Liver (tissue), 8 donors: ENCODE measurements at regions not wholly inside any gene's neighbourhood (a gene's known extent, or its start where the extent isn't known, plus 50 kb on each side); places are given as distances from the start of the nearest gene placed in this dataset.

Experiments
- DNase-seq: peaks from one replicate; pipeline ENCODE4 v3.0.0-alpha.2; 2017; ENCODE audit warnings: low spot score
- H3K27ac ChIP-seq, 2 donors: one replicate each; pipeline ENCODE4 v1.7.0; 2013; ENCODE audit warnings: inconsistent platforms in 2 of 2, low read length in 2 of 2, control low read depth in 1 of 2, low read depth in 1 of 2, mild to moderate bottlenecking in 1 of 2
- H3K27me3 ChIP-seq, 4 donors: one replicate each; pipeline versions ENCODE4 v1.6.1 to v1.7.0; 2013; ENCODE audit warnings: low read length in 3 of 4, inconsistent platforms in 1 of 4, mild to moderate bottlenecking in 1 of 4, moderate library complexity in 1 of 4; ENCODE audit not compliant: control insufficient read depth in 4 of 4, insufficient read depth in 4 of 4
- H3K36me3 ChIP-seq, 4 donors: one replicate each; pipeline versions ENCODE4 v1.6.1 to v1.7.0; 2013; ENCODE audit warnings: low read length in 3 of 4, mild to moderate bottlenecking in 3 of 4, low read depth in 1 of 4, moderate library complexity in 1 of 4; ENCODE audit not compliant: control insufficient read depth in 4 of 4, insufficient read depth in 3 of 4
- H3K4me1 ChIP-seq, 4 donors: one replicate each; pipeline versions ENCODE4 v1.6.1 to v1.7.0; 2013; ENCODE audit warnings: low read length in 3 of 4, mild to moderate bottlenecking in 3 of 4, moderate library complexity in 1 of 4; ENCODE audit not compliant: control insufficient read depth in 4 of 4, insufficient read depth in 4 of 4
- H3K4me3 ChIP-seq, 3 donors: one replicate each; pipeline versions ENCODE4 v1.6.1 to v1.7.0; 2013; ENCODE audit warnings: low read length in 3 of 3, control low read depth in 1 of 3, low read depth in 1 of 3, mild to moderate bottlenecking in 1 of 3
- H3K9ac ChIP-seq, 2 donors: one replicate each; pipeline ENCODE4 v1.7.0; 2013; ENCODE audit warnings: low read length in 2 of 2, mild to moderate bottlenecking in 2 of 2, moderate library complexity in 2 of 2, control low read depth in 1 of 2, low read depth in 1 of 2
- H3K9me3 ChIP-seq, 4 donors: one replicate each; pipeline versions ENCODE4 v1.6.1 to v1.7.0; 2013; ENCODE audit warnings: low read length in 3 of 4; ENCODE audit not compliant: control insufficient read depth in 4 of 4
- EGR1 ChIP-seq, 2 donors: IDR thresholded peaks; 2 replicates each; pipeline ENCODE4 v1.6.1; 2016 to 2018; ENCODE audit warnings: antibody characterized with exemption in 2 of 2, low read depth in 2 of 2
- FOXA1 ChIP-seq: IDR thresholded peaks from 2 replicates; pipeline ENCODE4 v1.6.1; 2016; ENCODE audit warnings: antibody characterized with exemption
- FOXA2 ChIP-seq: IDR thresholded peaks from 2 replicates; pipeline ENCODE4 v1.6.1; 2016; ENCODE audit warnings: antibody characterized with exemption
- GABPA ChIP-seq, 2 donors: IDR thresholded peaks in 1 of 2; conservative IDR thresholded peaks in 1 of 2; 2 replicates each; pipeline ENCODE4 v1.6.1; 2016; ENCODE audit warnings: antibody characterized with exemption in 2 of 2, mild to moderate bottlenecking in 1 of 2, moderate library complexity in 1 of 2
- HNF4A ChIP-seq, 2 donors: conservative IDR thresholded peaks; 2 replicates each; pipeline ENCODE4 v1.6.1; 2016; ENCODE audit warnings: antibody characterized with exemption in 2 of 2, mild to moderate bottlenecking in 2 of 2
- HNF4G ChIP-seq: IDR thresholded peaks from 2 replicates; pipeline ENCODE4 v1.6.1; 2016; ENCODE audit warnings: antibody characterized with exemption
- JUND ChIP-seq, 2 donors: IDR thresholded peaks; 2 replicates each; pipeline ENCODE4 v1.6.1; 2016; ENCODE audit warnings: antibody characterized with exemption in 2 of 2
- NR2F2 ChIP-seq: IDR thresholded peaks from 2 replicates; pipeline ENCODE4 v1.6.1; 2016; ENCODE audit warnings: antibody characterized with exemption
- RAD21 ChIP-seq, 2 donors: IDR thresholded peaks; 2 replicates each; pipeline ENCODE4 v1.6.1; 2016; ENCODE audit warnings: antibody characterized with exemption in 2 of 2, mild to moderate bottlenecking in 2 of 2
- RXRA ChIP-seq, 2 donors: IDR thresholded peaks; 2 replicates each; pipeline ENCODE4 v1.6.1; 2017 to 2018; ENCODE audit warnings: antibody characterized with exemption in 2 of 2, mild to moderate bottlenecking in 1 of 2
- SP1 ChIP-seq: IDR thresholded peaks from 2 replicates; pipeline ENCODE4 v1.6.1; 2018; ENCODE audit warnings: antibody characterized with exemption, mild to moderate bottlenecking
- TAF1 ChIP-seq: conservative IDR thresholded peaks from 2 replicates; pipeline ENCODE4 v1.6.1; 2016; ENCODE audit warnings: antibody characterized with exemption, mild to moderate bottlenecking
- YY1 ChIP-seq: IDR thresholded peaks from 2 replicates; pipeline ENCODE4 v1.6.1; 2016; ENCODE audit warnings: antibody characterized with exemption, mild to moderate bottlenecking
- WGBS: extraction: QIAGEN DNeasy Blood & Tissue Kit; methylation state at CpG from one replicate; pipeline ENCODE4 v1.1.7; 2013; 5-methylcytosine and 5-hydroxymethylcytosine counted together
- TF ChIP-seq, protein P1 (sequence below): fragments of 150-350 bp; IDR thresholded peaks from 2 replicates; pipeline ENCODE4 v1.5.1; 2017; ENCODE audit warnings: improper control_type of control experiment, low read depth, low read length; ENCODE audit not compliant: missing input control
- TF ChIP-seq, protein P2 (sequence below): IDR thresholded peaks from 2 replicates; pipeline ENCODE4 v1.6.1; 2016; ENCODE audit warnings: antibody characterized with exemption, mild to moderate bottlenecking
- TF ChIP-seq, protein P3 (sequence below): IDR thresholded peaks from 2 replicates; pipeline ENCODE4 v1.6.1; 2016; ENCODE audit warnings: antibody characterized with exemption
- TF ChIP-seq, protein P4 (sequence below): IDR thresholded peaks from 2 replicates; pipeline ENCODE4 v1.6.1; 2016; ENCODE audit warnings: antibody characterized with exemption
- TF ChIP-seq, protein P5 (sequence below): IDR thresholded peaks from 2 replicates; pipeline ENCODE4 v1.6.1; 2016; ENCODE audit warnings: antibody characterized with exemption
- donor health status: healthy.
- donor health status: healthy.
- donor health status: healthy.
- donor health status: healthy.
- donor health status: healthy.

DNA sequence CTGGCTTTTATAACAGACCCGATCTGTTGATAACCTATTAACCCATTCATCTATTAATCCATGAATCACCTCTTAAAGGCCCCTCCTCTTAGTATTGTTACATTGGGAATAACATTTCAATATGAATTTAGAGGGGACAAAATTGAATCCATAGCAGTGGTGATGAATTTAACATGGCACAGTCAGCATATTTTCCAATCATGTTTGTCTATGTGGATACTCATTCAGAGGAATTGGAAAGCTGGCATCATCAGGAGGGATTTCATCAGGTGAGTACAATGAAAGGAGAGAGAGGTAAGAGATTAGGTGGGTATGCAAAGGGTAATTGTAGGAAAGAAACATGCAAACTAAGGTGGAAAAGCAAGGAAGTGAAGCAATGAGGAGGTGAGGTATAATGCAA lies 59.6 kb upstream of the FOXN2 start:
- no peak overlapping the region for H3K9ac ChIP-seq
- no peaks in the 10 kb centered on the region for H3K36me3 ChIP-seq
- no peaks in the 10 kb centered on the region for H3K27me3 ChIP-seq
- no peak for TF ChIP-seq HNF4A (conservative IDR thresholded peaks at IDR 0.05)
- TF ChIP-seq, protein P1, sequence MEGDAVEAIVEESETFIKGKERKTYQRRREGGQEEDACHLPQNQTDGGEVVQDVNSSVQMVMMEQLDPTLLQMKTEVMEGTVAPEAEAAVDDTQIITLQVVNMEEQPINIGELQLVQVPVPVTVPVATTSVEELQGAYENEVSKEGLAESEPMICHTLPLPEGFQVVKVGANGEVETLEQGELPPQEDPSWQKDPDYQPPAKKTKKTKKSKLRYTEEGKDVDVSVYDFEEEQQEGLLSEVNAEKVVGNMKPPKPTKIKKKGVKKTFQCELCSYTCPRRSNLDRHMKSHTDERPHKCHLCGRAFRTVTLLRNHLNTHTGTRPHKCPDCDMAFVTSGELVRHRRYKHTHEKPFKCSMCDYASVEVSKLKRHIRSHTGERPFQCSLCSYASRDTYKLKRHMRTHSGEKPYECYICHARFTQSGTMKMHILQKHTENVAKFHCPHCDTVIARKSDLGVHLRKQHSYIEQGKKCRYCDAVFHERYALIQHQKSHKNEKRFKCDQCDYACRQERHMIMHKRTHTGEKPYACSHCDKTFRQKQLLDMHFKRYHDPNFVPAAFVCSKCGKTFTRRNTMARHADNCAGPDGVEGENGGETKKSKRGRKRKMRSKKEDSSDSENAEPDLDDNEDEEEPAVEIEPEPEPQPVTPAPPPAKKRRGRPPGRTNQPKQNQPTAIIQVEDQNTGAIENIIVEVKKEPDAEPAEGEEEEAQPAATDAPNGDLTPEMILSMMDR, result no peak
- TF ChIP-seq, protein P2, sequence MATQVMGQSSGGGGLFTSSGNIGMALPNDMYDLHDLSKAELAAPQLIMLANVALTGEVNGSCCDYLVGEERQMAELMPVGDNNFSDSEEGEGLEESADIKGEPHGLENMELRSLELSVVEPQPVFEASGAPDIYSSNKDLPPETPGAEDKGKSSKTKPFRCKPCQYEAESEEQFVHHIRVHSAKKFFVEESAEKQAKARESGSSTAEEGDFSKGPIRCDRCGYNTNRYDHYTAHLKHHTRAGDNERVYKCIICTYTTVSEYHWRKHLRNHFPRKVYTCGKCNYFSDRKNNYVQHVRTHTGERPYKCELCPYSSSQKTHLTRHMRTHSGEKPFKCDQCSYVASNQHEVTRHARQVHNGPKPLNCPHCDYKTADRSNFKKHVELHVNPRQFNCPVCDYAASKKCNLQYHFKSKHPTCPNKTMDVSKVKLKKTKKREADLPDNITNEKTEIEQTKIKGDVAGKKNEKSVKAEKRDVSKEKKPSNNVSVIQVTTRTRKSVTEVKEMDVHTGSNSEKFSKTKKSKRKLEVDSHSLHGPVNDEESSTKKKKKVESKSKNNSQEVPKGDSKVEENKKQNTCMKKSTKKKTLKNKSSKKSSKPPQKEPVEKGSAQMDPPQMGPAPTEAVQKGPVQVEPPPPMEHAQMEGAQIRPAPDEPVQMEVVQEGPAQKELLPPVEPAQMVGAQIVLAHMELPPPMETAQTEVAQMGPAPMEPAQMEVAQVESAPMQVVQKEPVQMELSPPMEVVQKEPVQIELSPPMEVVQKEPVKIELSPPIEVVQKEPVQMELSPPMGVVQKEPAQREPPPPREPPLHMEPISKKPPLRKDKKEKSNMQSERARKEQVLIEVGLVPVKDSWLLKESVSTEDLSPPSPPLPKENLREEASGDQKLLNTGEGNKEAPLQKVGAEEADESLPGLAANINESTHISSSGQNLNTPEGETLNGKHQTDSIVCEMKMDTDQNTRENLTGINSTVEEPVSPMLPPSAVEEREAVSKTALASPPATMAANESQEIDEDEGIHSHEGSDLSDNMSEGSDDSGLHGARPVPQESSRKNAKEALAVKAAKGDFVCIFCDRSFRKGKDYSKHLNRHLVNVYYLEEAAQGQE, result no peak
- TF ChIP-seq, protein P3, sequence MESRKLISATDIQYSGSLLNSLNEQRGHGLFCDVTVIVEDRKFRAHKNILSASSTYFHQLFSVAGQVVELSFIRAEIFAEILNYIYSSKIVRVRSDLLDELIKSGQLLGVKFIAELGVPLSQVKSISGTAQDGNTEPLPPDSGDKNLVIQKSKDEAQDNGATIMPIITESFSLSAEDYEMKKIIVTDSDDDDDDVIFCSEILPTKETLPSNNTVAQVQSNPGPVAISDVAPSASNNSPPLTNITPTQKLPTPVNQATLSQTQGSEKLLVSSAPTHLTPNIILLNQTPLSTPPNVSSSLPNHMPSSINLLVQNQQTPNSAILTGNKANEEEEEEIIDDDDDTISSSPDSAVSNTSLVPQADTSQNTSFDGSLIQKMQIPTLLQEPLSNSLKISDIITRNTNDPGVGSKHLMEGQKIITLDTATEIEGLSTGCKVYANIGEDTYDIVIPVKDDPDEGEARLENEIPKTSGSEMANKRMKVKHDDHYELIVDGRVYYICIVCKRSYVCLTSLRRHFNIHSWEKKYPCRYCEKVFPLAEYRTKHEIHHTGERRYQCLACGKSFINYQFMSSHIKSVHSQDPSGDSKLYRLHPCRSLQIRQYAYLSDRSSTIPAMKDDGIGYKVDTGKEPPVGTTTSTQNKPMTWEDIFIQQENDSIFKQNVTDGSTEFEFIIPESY, result no peak
- no peak for TF ChIP-seq YY1
- no peak for TF ChIP-seq SP1
- TF ChIP-seq RXRA (IDR thresholded peaks at IDR 0.05), result no peak
- no peak for TF ChIP-seq FOXA1
- TF ChIP-seq FOXA2, result no peak
- no peak for TF ChIP-seq NR2F2
- no peak for TF ChIP-seq EGR1 (IDR thresholded peaks at IDR 0.05; ENCODE audit: low read depth in 2 of 2)
- TF ChIP-seq GABPA (IDR thresholded peaks at IDR 0.05 in 1 of 2, conservative IDR thresholded peaks at IDR 0.05 in 1 of 2), result no peak
- TF ChIP-seq HNF4G, result no peak
- TF ChIP-seq, protein P4, sequence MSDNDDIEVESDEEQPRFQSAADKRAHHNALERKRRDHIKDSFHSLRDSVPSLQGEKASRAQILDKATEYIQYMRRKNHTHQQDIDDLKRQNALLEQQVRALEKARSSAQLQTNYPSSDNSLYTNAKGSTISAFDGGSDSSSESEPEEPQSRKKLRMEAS, result no peak
- TF ChIP-seq RAD21 (IDR thresholded peaks at IDR 0.05), result no peak
- TF ChIP-seq, protein P5, sequence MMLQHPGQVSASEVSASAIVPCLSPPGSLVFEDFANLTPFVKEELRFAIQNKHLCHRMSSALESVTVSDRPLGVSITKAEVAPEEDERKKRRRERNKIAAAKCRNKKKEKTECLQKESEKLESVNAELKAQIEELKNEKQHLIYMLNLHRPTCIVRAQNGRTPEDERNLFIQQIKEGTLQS, result no peak
- no peak for TF ChIP-seq JUND (IDR thresholded peaks at IDR 0.05)
- TF ChIP-seq TAF1, result no peak
- H3K4me1 ChIP-seq, result peaks cover 4 to 23% (median 18%) of the 10 kb centered on the region in 4 donors
- H3K4me3 ChIP-seq, result no peak overlapping the region
- H3K27ac ChIP-seq, result no peak overlapping the region
- DNase-seq, result no peak
- WGBS, result 59% methylated on average over 1 of the region's 1 CpG
- no peaks in the 10 kb centered on the region for H3K9me3 ChIP-seq
